ENCODE measurements at regions not wholly inside any gene's neighbourhood (a gene's known extent, or its start where the extent isn't known, plus 50 kb on each side); places are given as distances from the start of the nearest gene placed in this dataset.

- TF ChIP-seq POLR2A (IDR thresholded peaks at IDR 0.05) (no peak), EP300 (IDR thresholded peaks at IDR 0.05) (no peak)
Observed at GRCh38 chrX:39324233-39324930, 523.1 kb downstream of the MID1IP1 start.
